SK-N-MC (cell line): ENCODE measurements at regions not wholly inside any gene's neighbourhood (a gene's known extent, or its start where the extent isn't known, plus 50 kb on each side); places are given as distances from the start of the nearest gene placed in this dataset.

ENCODE experiments used
- EZH2 ChIP-seq: fragments of 200-600 bp; sonication (generic); IDR thresholded peaks from one replicate; pipeline ENCODE4 v1.6.1; 2017; ENCODE audit warnings: antibody characterized with exemption
- FOXP2 ChIP-seq: optimal IDR thresholded peaks from 2 replicates; pipeline ENCODE3; 2011; ENCODE audit warnings: mild to moderate bottlenecking, moderate library complexity; ENCODE audit not compliant: insufficient read depth; ENCODE audit errors: extremely low read length, control extremely low read depth

GRCh38 chr12:25421651-25422167 is 131.4 kb downstream of the LMNTD1 start:
- no peak for TF ChIP-seq EZH2
- no peak for TF ChIP-seq FOXP2
